Spleen (tissue), 11 donors: ENCODE measurements at regions not wholly inside any gene's neighbourhood (a gene's known extent, or its start where the extent isn't known, plus 50 kb on each side); places are given as distances from the start of the nearest gene placed in this dataset.

Experiments
- DNase-seq: peaks from one replicate; pipeline ENCODE4 v3.0.0-alpha.2; 2020
- H3K27ac ChIP-seq, 8 donors: fragments of 200-600 bp; sonication (generic) in 7 of 8; 1 replicate in 4 of 8; 2 replicates in 4 of 8; pipeline versions ENCODE4 v1.5.0 to v1.8.0; 2016 to 2021; ENCODE audit warnings: inconsistent platforms in 4 of 8, mild to moderate bottlenecking in 4 of 8, moderate library complexity in 1 of 8
- H3K27me3 ChIP-seq, 7 donors: fragments of 200-600 bp; sonication (generic) in 6 of 7; replicated peaks in 1 of 7; 1 replicate in 4 of 7; 2 replicates in 3 of 7; pipeline versions ENCODE4 v1.5.0 to v1.8.0; 2016 to 2021; ENCODE audit warnings: inconsistent platforms in 3 of 7, mild to moderate bottlenecking in 1 of 7
- H3K36me3 ChIP-seq, 6 donors: fragments of 200-600 bp; sonication (generic) in 5 of 6; 1 replicate in 4 of 6; 2 replicates in 2 of 6; pipeline versions ENCODE4 v1.5.0 to v1.8.0; 2016 to 2021; ENCODE audit warnings: inconsistent platforms in 2 of 6
- H3K4me1 ChIP-seq, 6 donors: fragments of 200-600 bp; sonication (generic) in 5 of 6; 1 replicate in 3 of 6; 2 replicates in 3 of 6; pipeline versions ENCODE4 v1.5.0 to v1.8.0; 2016 to 2021; ENCODE audit warnings: inconsistent platforms in 3 of 6
- H3K4me3 ChIP-seq, 8 donors: fragments of 200-600 bp; sonication (generic) in 7 of 8; 1 replicate in 4 of 8; 2 replicates in 4 of 8; pipeline versions ENCODE4 v1.5.0 to v1.8.0; 2016 to 2021; ENCODE audit warnings: inconsistent platforms in 4 of 8, mild to moderate bottlenecking in 4 of 8, moderate library complexity in 2 of 8
- H3K9me3 ChIP-seq, 8 donors: fragments of 200-600 bp; sonication (generic) in 7 of 8; 1 replicate in 4 of 8; 2 replicates in 4 of 8; pipeline versions ENCODE4 v1.5.0 to v1.8.0; 2016 to 2021; ENCODE audit warnings: inconsistent platforms in 4 of 8
- POLR2A ChIP-seq, 3 donors: fragments of 450-650 bp; IDR thresholded peaks; one replicate each; pipeline ENCODE4 v1.5.1; 2017; ENCODE audit warnings: antibody characterized with exemption in 3 of 3, mild to moderate bottlenecking in 1 of 3
- POLR2AphosphoS5 ChIP-seq, 3 donors: sonication (generic); formaldehyde crosslinking; IDR thresholded peaks; one replicate each; pipeline ENCODE4 v1.5.1; 2017; ENCODE audit warnings: antibody characterized with exemption in 3 of 3
- WGBS, 5 donors: extraction: QIAGEN DNeasy Blood & Tissue Kit in 3 of 5; methylation state at CpG; one replicate each; pipeline versions ENCODE4 v1.1.5 to v1.1.7; 2013 to 2018; 5-methylcytosine and 5-hydroxymethylcytosine counted together
- intact Hi-C: fragments of 100-400 bp; cut with DNase I; formaldehyde crosslinking; loops from one replicate; pipeline ENCODE4 v1.15.0; 2023; ENCODE audit warnings: low total_unique reads
- TF ChIP-seq, protein P1 (sequence below), 11 experiments: fragments of 200-600 bp in 7 of 11; fragments of 450-650 bp in 4 of 11; sonication (generic) in 4 of 11; IDR thresholded peaks in 8 of 11; conservative IDR thresholded peaks in 3 of 11; 1 replicate in 7 of 11; 2 replicates in 4 of 11; pipeline versions ENCODE4 v1.4.0 to v1.8.0; 2016 to 2021; ENCODE audit warnings: antibody characterized with exemption in 11 of 11, inconsistent platforms in 4 of 11, mild to moderate bottlenecking in 1 of 11
- donor health status: healthy with polysubstance abuse.
- donor health status: DM: no; HTN: no; CAD: no; lungs with moderate emphysema.
- donor health status: DM: no; HTN: no; CAD: no.
- donor health status: Bipolar disorder and iron deficiency.
- donor health status: healthy.
- donor health status: DM: no; HTN: no; CAD: no.
- donor health status: DM: yes; HTN: yes; CAD: no.

DNA sequence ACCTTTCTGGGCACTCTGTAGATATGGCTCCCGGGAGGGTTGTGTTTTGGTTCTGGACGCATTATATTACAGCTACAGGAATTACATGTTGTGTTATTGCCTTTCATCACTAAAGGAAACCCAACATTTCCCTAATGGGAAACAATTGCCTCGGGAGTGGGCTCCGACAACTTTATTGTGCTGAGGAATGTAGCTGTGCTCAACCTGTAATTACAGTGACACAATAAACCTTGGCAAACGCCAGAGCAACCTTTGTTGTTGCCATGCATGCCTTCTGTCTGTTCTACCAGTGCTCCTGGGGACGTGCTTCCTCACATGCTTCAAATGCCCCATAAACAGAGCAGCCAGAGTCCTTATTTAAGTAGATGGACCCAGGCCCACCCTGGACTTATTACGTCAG lies 182.4 kb downstream of the DIRAS2 start:
- Histone ChIP-seq H3K4me1 (no peaks in the 10 kb centered on the region), H3K27me3 (no peaks in the 10 kb centered on the region), H3K27ac (no peak overlapping the region), H3K36me3 (no peaks in the 10 kb centered on the region), H3K4me3 (no peak overlapping the region), H3K9me3 (no peaks in the 10 kb centered on the region)
- DNase-seq, result no peak
- intact Hi-C loops, result no loop called here
- WGBS, 5 donors, result 71 to 77% (median 74%) methylated on average over 7 of the region's 7 CpGs
- TF ChIP-seq POLR2AphosphoS5 (IDR thresholded peaks at IDR 0.05) (no peak), POLR2A (IDR thresholded peaks at IDR 0.05) (no peak)
- TF ChIP-seq, protein P1, sequence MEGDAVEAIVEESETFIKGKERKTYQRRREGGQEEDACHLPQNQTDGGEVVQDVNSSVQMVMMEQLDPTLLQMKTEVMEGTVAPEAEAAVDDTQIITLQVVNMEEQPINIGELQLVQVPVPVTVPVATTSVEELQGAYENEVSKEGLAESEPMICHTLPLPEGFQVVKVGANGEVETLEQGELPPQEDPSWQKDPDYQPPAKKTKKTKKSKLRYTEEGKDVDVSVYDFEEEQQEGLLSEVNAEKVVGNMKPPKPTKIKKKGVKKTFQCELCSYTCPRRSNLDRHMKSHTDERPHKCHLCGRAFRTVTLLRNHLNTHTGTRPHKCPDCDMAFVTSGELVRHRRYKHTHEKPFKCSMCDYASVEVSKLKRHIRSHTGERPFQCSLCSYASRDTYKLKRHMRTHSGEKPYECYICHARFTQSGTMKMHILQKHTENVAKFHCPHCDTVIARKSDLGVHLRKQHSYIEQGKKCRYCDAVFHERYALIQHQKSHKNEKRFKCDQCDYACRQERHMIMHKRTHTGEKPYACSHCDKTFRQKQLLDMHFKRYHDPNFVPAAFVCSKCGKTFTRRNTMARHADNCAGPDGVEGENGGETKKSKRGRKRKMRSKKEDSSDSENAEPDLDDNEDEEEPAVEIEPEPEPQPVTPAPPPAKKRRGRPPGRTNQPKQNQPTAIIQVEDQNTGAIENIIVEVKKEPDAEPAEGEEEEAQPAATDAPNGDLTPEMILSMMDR (IDR thresholded peaks at IDR 0.05 in 8 of 11, conservative IDR thresholded peaks at IDR 0.05 in 3 of 11), result no peak

DNA sequence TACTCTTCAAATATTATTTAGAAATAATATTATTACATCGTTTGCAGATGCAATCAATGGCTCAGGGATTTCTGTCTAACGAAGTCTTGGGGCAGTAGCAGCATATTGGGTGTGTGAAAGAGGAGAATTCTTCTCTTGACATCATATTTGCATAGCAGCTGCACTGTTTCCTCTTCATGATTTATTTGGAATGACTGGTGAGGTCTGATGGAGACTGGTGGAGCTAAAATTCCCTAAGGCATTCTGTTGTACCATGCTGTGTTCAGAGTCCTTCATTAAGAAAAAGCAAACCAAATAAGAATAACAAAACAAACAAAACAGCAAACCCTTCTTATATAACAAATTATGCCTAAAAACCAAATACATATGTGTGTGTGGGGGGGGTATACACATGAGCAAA lies 177.6 kb downstream of the DIRAS2 start:
- 36 to 57% (median 46%) methylated on average over 2 of the region's 2 CpGs for WGBS, 5 donors
- H3K4me3 ChIP-seq, result no peak overlapping the region
- H3K36me3 ChIP-seq, result no peaks in the 10 kb centered on the region
- TF ChIP-seq POLR2A (IDR thresholded peaks at IDR 0.05) (no peak), POLR2AphosphoS5 (IDR thresholded peaks at IDR 0.05) (no peak)
- TF ChIP-seq, protein P1 (IDR thresholded peaks at IDR 0.05 in 8 of 11, conservative IDR thresholded peaks at IDR 0.05 in 3 of 11), result no peak
- intact Hi-C loops, result no loop called here
- no peak overlapping the region for H3K27ac ChIP-seq
- H3K27me3 ChIP-seq, result no peaks in the 10 kb centered on the region
- no peaks in the 10 kb centered on the region for H3K4me1 ChIP-seq
- H3K9me3 ChIP-seq, result no peaks in the 10 kb centered on the region
- DNase-seq, result no peak

DNA sequence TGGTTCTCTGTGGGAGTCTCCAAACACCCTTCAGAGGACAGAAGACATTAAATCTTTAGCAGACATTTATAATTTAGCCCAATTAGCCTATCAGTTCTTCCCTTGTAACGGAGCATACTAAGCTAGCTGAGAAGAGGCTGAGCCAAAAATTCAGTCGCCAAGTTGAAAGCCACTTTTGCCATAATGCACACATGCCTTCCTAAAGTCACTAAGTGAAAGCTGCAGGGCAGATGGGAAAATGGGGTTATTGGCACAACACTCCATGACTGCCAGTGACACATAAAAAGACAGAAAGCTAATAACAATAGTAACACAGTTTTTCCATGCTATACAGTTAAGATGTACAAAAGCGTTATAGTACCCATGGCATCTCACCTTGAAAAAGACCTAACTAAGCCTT lies 176.2 kb downstream of the DIRAS2 start:
- TF ChIP-seq, protein P1 (IDR thresholded peaks at IDR 0.05 in 8 of 11, conservative IDR thresholded peaks at IDR 0.05 in 3 of 11), result no peak
- TF ChIP-seq POLR2A (IDR thresholded peaks at IDR 0.05), result no peak
- Histone ChIP-seq H3K4me1 (no peaks in the 10 kb centered on the region), H3K36me3 (no peaks in the 10 kb centered on the region), H3K27ac (no peak overlapping the region), H3K9me3 (no peaks in the 10 kb centered on the region), H3K4me3 (no peak overlapping the region), H3K27me3 (peaks cover 0 to 4% (median 0%) of the 10 kb centered on the region in 7 donors)
- intact Hi-C loops, result no loop called here
- no peak for DNase-seq
- 87 to 93% (median 90%) methylated on average over 3 of the region's 3 CpGs for WGBS, 5 donors

DNA sequence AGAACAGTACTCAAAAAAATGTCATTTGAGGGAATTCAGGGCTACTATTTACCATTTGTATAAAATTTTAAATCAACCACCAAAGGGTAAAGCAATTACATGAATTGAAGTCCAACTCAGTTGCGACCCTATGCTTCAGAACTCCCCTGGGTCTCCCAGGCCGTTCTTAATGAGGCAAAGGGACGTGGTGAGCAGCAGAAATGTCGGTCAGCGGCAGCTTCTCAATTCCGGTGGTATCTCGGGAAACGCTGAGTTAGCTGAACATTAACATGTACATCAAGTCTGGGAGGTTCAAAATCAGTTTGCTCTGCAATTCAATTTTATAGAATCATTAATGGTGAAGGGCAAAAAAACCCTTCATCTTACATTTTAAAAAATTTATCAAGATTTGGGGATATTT lies 173.2 kb downstream of the DIRAS2 start:
- Histone ChIP-seq H3K4me1 (no peaks in the 10 kb centered on the region), H3K36me3 (no peaks in the 10 kb centered on the region), H3K27ac (no peak overlapping the region), H3K9me3 (no peaks in the 10 kb centered on the region), H3K4me3 (no peak overlapping the region), H3K27me3 (peaks cover 0 to 4% (median 0%) of the 10 kb centered on the region in 7 donors)
- TF ChIP-seq, protein P1 (IDR thresholded peaks at IDR 0.05 in 8 of 11, conservative IDR thresholded peaks at IDR 0.05 in 3 of 11), result no peak
- TF ChIP-seq POLR2A (IDR thresholded peaks at IDR 0.05), result no peak
- no peak for DNase-seq
- intact Hi-C loops, result no loop called here
- 76 to 91% (median 80%) methylated on average over 8 of the region's 8 CpGs for WGBS, 5 donors
